ENCODE measurements at regions not wholly inside any gene's neighbourhood (a gene's known extent, or its start where the extent isn't known, plus 50 kb on each side); places are given as distances from the start of the nearest gene placed in this dataset.

- DNase-seq (ENCODE audit: low read depth): no peak
Measured at GRCh38 chr10:78567680-78568455, 500.9 kb upstream of the ZMIZ1 start.

DNA sequence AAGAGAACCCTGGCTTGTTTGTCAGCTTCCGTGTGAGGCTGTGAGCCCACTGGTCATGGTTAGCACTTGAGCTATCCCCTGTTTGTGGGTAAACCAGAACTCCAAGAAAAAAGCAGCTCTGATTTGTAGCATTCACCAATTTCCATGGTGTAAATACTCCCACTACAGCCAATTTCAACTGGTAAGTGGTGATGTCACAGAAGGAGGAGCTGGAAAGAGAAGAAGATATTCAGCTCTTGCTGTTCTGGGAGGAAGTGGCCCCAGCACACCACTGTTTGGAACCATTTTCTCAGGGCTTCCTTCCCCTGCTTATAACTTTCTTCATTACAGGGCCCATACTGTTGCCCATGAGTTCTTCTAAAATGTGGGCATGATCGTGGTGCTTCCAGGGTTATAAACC lies 500.1 kb upstream of the ZMIZ1 start:
- no peak for DNase-seq (ENCODE audit: low read depth)

DNA sequence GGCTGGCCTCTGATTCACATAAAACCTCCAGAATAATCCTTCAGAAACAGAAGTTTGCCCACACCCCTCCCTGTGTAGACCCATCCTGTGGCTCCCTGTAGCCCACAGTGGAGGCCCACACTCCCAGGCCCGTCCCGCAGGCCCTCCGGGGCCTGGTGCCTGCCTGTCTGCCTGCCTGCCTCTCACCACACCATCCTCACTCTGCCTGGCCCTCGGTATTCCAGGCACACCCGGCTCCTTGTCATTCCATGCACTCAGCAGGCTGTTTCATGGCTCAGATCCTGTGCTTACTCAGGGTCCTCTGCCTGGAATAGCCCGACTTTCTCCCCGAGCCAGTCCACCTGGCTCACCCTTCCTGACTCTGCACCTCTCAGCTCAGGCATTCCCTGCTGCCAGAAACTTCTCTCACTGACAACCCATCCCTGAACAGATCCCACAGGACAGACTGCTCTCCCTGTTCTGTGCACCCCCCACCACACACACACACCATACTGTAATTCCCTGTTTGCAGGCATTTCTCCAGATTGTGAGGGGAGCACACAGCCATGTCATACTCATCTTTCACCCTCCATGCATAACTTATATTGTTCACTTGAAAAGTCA lies 498.0 kb upstream of the ZMIZ1 start:
- no peak for DNase-seq (ENCODE audit: low read depth)

- no peak for DNase-seq (ENCODE audit: low read depth)
Measured at GRCh38 chr10:78571286-78571685, 497.5 kb upstream of the ZMIZ1 start.

DNA sequence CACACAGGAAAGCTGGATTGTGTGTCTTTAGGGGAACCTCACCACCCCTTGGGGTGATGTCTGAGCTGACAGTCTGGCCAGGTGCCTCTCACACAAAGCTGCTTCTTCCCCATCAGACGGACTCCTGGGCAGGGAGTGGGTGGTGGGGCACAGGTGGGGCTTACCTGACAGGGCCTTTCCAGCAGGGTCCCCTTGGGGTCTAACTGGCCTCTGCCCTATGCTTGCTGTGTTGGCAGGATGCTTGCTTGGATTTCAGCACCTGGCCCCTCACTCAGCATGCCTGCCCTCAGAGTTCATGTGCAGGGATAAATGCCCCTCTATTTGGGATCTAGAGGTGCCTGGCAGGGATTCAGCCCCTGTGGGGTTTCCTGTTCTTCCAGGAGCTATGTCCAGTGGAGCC lies 496.9 kb upstream of the ZMIZ1 start:
- DNase-seq (ENCODE audit: low read depth): no peak

- no peak for DNase-seq (ENCODE audit: low read depth)
Measured at GRCh38 chr10:78572565-78572964, 496.2 kb upstream of the ZMIZ1 start.

GRCh38 chr10:78574547-78574946 lies 494.2 kb upstream of the ZMIZ1 start:
- no peak for DNase-seq (ENCODE audit: low read depth)

DNA sequence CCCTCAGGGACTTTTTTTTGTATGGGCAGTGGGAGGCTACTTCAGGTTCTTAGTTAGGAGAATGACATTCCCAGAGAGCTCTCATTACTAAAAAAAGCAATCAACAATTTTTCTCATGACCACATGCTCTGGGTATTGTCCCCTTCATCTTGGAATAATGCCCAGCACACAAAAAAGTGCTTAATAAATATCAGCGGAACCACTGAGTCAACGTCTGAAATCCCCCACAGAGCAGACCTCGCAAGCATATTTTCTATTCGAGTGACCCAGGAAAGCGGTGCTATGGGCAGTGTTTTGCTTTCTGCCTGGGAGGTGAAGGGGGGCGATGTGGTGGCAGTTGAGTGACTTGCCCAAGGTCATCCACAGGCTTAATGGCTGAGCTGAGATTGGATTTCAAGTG lies 493.4 kb upstream of the ZMIZ1 start:
- DNase-seq (ENCODE audit: low read depth): no peak

DNA sequence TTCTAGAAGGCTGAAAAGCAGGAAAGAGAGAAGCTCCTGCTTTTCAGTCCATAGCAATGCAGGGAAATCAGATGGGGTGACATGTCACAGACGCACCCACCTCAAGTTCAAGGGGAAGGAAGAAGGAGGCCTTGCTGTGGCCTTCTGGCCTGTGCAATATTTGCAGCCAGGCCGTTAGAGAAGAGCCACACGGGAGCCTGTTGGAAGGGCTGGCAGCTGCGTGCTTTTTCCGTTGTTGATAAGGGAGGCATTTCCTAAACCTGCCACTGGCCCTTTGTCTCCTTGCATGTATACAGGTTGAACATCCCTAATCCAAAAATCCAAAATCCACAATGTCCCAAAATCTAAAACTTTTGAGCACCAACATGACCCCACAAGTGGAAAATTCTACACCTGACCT lies 492.5 kb upstream of the ZMIZ1 start:
- DNase-seq (ENCODE audit: low read depth): no peak

GRCh38 chr10:78577712-78578111 lies 491.1 kb upstream of the ZMIZ1 start:
- DNase-seq (ENCODE audit: low read depth): no peak

DNA sequence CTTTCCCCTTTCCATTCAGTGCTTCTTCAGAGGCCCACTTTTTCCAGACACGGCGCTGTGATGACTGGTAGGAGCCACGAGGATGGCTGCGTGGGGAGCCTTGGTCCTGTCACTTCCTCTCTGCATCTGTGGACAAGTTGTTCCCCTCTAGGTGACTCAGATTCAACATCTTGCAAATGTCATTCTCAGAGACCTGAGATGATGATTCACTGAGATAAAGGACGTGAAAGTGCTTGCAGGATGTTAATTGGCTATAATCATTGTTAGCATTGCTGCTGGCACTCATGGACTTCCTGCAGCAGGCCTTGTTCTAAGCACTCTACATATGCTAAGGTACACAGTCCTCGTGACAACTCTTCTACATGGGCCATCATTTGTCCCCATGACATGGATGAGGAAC lies 489.8 kb upstream of the ZMIZ1 start:
- no peak for DNase-seq (ENCODE audit: low read depth)

DNA sequence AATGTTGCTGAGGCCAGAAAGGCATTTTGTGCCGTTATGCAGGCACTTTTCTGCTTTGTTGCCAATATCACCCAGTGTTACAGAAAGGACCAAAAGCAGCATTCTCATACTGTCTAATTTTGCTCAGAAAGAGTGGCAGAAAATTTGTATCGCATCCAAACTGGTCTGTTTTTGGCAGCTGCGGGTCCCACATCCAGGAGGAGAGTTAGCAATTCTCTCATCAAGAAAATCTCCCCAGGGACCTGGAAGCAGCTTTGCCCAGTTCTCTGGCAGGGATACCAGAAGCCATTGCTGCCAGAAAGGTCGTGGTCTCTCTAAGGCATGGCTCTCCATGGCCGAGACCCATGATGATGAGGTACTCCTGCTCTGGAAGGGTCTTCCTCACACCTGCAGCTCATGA lies 489.2 kb upstream of the ZMIZ1 start:
- no peak for DNase-seq (ENCODE audit: low read depth)

GRCh38 chr10:78579995-78580394 lies 488.8 kb upstream of the ZMIZ1 start:
- peak; percentile 59 for DNase-seq (ENCODE audit: low read depth)

GRCh38 chr10:78581133-78581694 lies 487.6 kb upstream of the ZMIZ1 start:
- no peak for DNase-seq (ENCODE audit: low read depth)

DNA sequence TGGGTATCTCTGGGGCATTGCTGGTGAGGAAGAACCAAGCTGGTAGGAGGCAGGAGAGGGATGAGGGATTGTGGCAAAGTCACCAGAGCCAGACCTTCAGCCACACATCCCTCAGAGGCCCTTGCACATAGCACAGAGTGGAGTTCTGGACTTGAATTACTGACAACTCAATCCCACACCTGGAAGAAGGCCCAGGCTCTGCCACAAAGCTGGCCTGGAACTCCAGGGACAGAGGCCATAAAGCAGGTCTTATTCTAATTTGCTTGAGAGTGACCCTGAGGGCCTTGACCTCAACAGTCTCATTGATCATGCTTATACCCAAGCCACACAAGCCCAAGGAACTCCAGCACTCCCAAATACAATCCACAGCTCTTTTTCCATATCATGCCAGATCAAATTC lies 486.2 kb upstream of the ZMIZ1 start:
- no peak for DNase-seq (ENCODE audit: low read depth)

DNA sequence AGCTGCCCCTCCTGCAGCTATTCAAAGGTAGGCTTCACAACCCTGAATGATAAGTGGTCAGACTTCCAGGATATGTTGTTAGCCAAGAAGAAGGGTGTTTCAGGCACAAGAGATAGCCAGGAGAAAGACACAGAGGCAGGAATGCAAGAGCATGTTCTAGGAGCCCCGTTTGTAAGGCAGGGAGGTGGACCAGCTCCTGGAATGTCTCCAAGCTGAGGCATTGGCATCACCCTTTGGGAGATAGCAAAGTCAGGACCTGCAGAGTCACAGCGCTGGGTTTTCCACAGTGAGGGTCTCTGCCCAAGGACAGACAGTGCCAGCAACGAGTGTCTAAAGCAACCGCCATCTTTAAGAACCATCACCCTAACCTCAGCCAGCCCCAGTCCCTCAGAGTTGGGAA lies 484.5 kb upstream of the ZMIZ1 start:
- no peak for DNase-seq (ENCODE audit: low read depth)

DNA sequence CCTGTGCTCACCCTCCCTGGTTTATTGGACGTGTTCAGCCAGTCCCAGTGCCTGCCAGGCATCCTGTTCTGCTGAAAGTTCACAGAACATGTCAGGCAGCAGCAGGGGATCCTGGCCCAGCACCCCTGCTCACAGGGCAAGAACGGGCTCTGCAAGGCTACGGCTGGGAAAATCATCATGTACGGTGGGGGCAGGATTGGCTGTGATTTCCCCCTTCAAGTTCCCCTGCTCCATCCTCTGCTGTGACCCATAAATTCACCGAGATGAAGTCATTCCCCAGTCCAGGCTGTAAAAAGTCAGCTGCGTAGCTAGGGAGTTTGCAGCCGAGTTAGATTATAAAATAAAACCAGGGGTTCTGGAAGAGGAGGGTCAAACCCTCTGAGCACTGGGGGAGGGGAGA lies 484.1 kb upstream of the ZMIZ1 start:
- no peak for DNase-seq (ENCODE audit: low read depth)

DNA sequence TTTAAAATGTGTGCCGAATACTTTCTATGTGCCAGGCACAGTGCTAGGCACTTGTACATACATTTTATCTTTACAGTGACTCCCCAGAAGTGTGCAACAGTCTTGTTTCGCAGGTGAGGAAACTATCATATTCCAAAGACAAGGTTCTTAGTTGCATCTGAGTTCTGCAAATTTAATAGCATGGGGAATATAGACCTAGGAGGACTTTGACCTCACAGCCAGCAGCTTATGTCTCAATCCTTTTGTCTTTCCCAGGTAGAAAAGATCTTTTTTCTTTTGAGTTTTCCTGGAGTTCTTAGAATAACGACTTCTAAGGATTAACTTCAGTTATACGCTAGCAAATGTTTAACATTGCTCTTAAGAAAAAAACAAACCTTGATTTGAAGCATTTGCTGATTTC lies 482.8 kb upstream of the ZMIZ1 start:
- no peak for DNase-seq (ENCODE audit: low read depth)

- no peak for DNase-seq (ENCODE audit: low read depth)
Measured at GRCh38 chr10:78588194-78588811, 480.5 kb upstream of the ZMIZ1 start.

GRCh38 chr10:78589687-78590086 lies 479.1 kb upstream of the ZMIZ1 start:
- peak; percentile 14 for DNase-seq (ENCODE audit: low read depth)

- no peak for DNase-seq (ENCODE audit: low read depth)
Measured at GRCh38 chr10:78591066-78591465, 477.7 kb upstream of the ZMIZ1 start.

GRCh38 chr10:78594559-78595268 lies 474.1 kb upstream of the ZMIZ1 start:
- no peak for DNase-seq (ENCODE audit: low read depth)

- no peak for DNase-seq (ENCODE audit: low read depth)
Measured at GRCh38 chr10:78595269-78595619, 473.5 kb upstream of the ZMIZ1 start.

Measured in renal cortical epithelial cell (primary cell).